ENCODE measurements at regions not wholly inside any gene's neighbourhood (a gene's known extent, or its start where the extent isn't known, plus 50 kb on each side); places are given as distances from the start of the nearest gene placed in this dataset.

GRCh38 chr2:47686018-47686417 lies 96.9 kb upstream of the MSH6 start:
- Histone ChIP-seq H3K4me3 (no peak overlapping the region), H3K4me1 (ENCODE audit: low read depth) (no peaks in the 10 kb centered on the region), H3K27me3 (no peaks in the 10 kb centered on the region), H3K27ac (no peak overlapping the region), H3K9me3 (ENCODE audit: low read depth) (no peaks in the 10 kb centered on the region), H3K36me3 (no peaks in the 10 kb centered on the region)
- DNase-seq (ENCODE audit: low read depth in 1 of 2, low spot score in 1 of 2) = no peak
- no peak for TF ChIP-seq CTCF (IDR thresholded peaks at IDR 0.05; ENCODE audit: low read depth, low read length)

- H3K27ac ChIP-seq = no peak overlapping the region
- TF ChIP-seq CTCF (IDR thresholded peaks at IDR 0.05; ENCODE audit: low read depth, low read length) = no peak
- H3K36me3 ChIP-seq = no peaks in the 10 kb centered on the region
- no peaks in the 10 kb centered on the region for H3K9me3 ChIP-seq (ENCODE audit: low read depth)
- DNase-seq (ENCODE audit: low read depth in 1 of 2, low spot score in 1 of 2) = no peak
- H3K27me3 ChIP-seq = no peaks in the 10 kb centered on the region
- H3K4me1 ChIP-seq (ENCODE audit: low read depth) = no peaks in the 10 kb centered on the region
- no peak overlapping the region for H3K4me3 ChIP-seq
Observed at GRCh38 chr2:47682216-47682749, 100.7 kb upstream of the MSH6 start.

GRCh38 chr2:47676261-47676926 lies 105.6 kb upstream of the KCNK12 start:
- Histone ChIP-seq H3K4me3 (no peak overlapping the region), H3K27ac (no peak overlapping the region), H3K27me3 (no peaks in the 10 kb centered on the region), H3K9me3 (ENCODE audit: low read depth) (no peaks in the 10 kb centered on the region), H3K4me1 (ENCODE audit: low read depth) (no peaks in the 10 kb centered on the region), H3K36me3 (no peaks in the 10 kb centered on the region)
- no peak for TF ChIP-seq CTCF (IDR thresholded peaks at IDR 0.05; ENCODE audit: low read depth, low read length)
- no peak for DNase-seq (ENCODE audit: low read depth in 1 of 2, low spot score in 1 of 2)

GRCh38 chr2:47675196-47675825 lies 104.5 kb upstream of the KCNK12 start:
- no peak for DNase-seq (ENCODE audit: low read depth in 1 of 2, low spot score in 1 of 2)
- no peak for TF ChIP-seq CTCF (IDR thresholded peaks at IDR 0.05; ENCODE audit: low read depth, low read length)
- Histone ChIP-seq H3K27ac (no peak overlapping the region), H3K36me3 (no peaks in the 10 kb centered on the region), H3K27me3 (no peaks in the 10 kb centered on the region), H3K4me3 (no peak overlapping the region), H3K9me3 (ENCODE audit: low read depth) (no peaks in the 10 kb centered on the region), H3K4me1 (ENCODE audit: low read depth) (no peaks in the 10 kb centered on the region)

- H3K9me3 ChIP-seq (ENCODE audit: low read depth) = no peaks in the 10 kb centered on the region
- H3K4me3 ChIP-seq = no peak overlapping the region
- no peak overlapping the region for H3K27ac ChIP-seq
- H3K4me1 ChIP-seq (ENCODE audit: low read depth) = no peaks in the 10 kb centered on the region
- no peak for TF ChIP-seq CTCF (IDR thresholded peaks at IDR 0.05; ENCODE audit: low read depth, low read length)
- H3K27me3 ChIP-seq = no peaks in the 10 kb centered on the region
- H3K36me3 ChIP-seq = no peaks in the 10 kb centered on the region
- DNase-seq (ENCODE audit: low read depth in 1 of 2, low spot score in 1 of 2) = no peak
Observed at GRCh38 chr2:47666332-47666731, 95.5 kb upstream of the KCNK12 start.

Measured in cardiac muscle cell (in vitro differentiated cells and primary cell).